GM12878 (cell line): ENCODE measurements at regions not wholly inside any gene's neighbourhood (a gene's known extent, or its start where the extent isn't known, plus 50 kb on each side); places are given as distances from the start of the nearest gene placed in this dataset.

Source experiments
- CTCF ChIP-seq, 3 experiments: IDR thresholded peaks in 2 of 3; conservative IDR thresholded peaks in 1 of 3; 2 replicates each; pipeline ENCODE4 v1.5.1; 2011; ENCODE audit warnings: low read depth in 3 of 3, low read length in 3 of 3, mild to moderate bottlenecking in 3 of 3, control low read depth in 2 of 3, moderate library complexity in 2 of 3, inconsistent platforms in 1 of 3, mixed read lengths in 1 of 3; ENCODE audit not compliant: control insufficient read depth in 2 of 3, insufficient read depth in 1 of 3; ENCODE audit errors: extremely low read depth in 1 of 3
- EP300 ChIP-seq, 2 experiments: fragments of 150-350 bp in 1 of 2; IDR thresholded peaks; 2 replicates each; pipeline ENCODE4 v1.6.1; 2011 to 2012; ENCODE audit warnings: low read depth in 2 of 2, low read length in 2 of 2, borderline replicate concordance in 1 of 2, improper control_type of control experiment in 1 of 2, inconsistent platforms in 1 of 2; ENCODE audit not compliant: control insufficient read depth in 1 of 2
- POLR2A ChIP-seq: IDR thresholded peaks from 2 replicates; pipeline ENCODE4 v1.6.1; 2011; ENCODE audit warnings: low read depth, mild to moderate bottlenecking, low read length
- SREBF1 ChIP-seq: IDR thresholded peaks from 2 replicates; pipeline ENCODE4 v1.6.1; 2012; ENCODE audit warnings: mild to moderate bottlenecking, low read length
- TAF1 ChIP-seq: IDR thresholded peaks from 2 replicates; pipeline ENCODE4 v1.6.1; 2011; ENCODE audit warnings: mild to moderate bottlenecking, low read depth, low read length, borderline replicate concordance
- USF1 ChIP-seq: IDR thresholded peaks from 2 replicates; pipeline ENCODE4 v1.6.1; 2011; ENCODE audit warnings: borderline replicate concordance, low read depth, mild to moderate bottlenecking, moderate library complexity, mixed read lengths, low read length; ENCODE audit not compliant: insufficient read depth; ENCODE audit errors: extremely low read length
- TF ChIP-seq, protein P1 (sequence below): IDR thresholded peaks from 2 replicates; pipeline ENCODE4 v1.6.1; 2011; ENCODE audit warnings: low read depth, mild to moderate bottlenecking, low read length, moderate library complexity, borderline replicate concordance; ENCODE audit errors: extremely low read depth

- no peak for TF ChIP-seq CTCF (IDR thresholded peaks at IDR 0.05 in 2 of 3, conservative IDR thresholded peaks at IDR 0.05 in 1 of 3; ENCODE audit: control insufficient read depth in 2 of 3, extremely low read depth in 1 of 3, insufficient read depth in 1 of 3, low read depth in 3 of 3, low read length in 3 of 3)
- no peak for TF ChIP-seq TAF1
- no peak for TF ChIP-seq SREBF1
- no peak for TF ChIP-seq POLR2A
- no peak for TF ChIP-seq EP300 (IDR thresholded peaks at IDR 0.05; ENCODE audit: borderline replicate concordance in 1 of 2, control insufficient read depth in 1 of 2, low read depth in 2 of 2, low read length in 2 of 2)
- TF ChIP-seq, protein P1, sequence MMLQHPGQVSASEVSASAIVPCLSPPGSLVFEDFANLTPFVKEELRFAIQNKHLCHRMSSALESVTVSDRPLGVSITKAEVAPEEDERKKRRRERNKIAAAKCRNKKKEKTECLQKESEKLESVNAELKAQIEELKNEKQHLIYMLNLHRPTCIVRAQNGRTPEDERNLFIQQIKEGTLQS: no peak
- TF ChIP-seq USF1: no peak
Measured at GRCh38 chr2:153098073-153098472, 379.7 kb downstream of the ARL6IP6 start.
